GM18858 (cell line): ENCODE measurements at regions not wholly inside any gene's neighbourhood (a gene's known extent, or its start where the extent isn't known, plus 50 kb on each side); places are given as distances from the start of the nearest gene placed in this dataset.
"Not testable (repeated sequence)": the region's sequence is repeated elsewhere in the genome, so short reads cannot be mapped to it uniquely, and the experiment has no call there.

Experiments used
- ATAC-seq: cut with Tn5 transposase; IDR thresholded peaks from one replicate; pipeline ENCODE4 v1.9.1; 2021; ENCODE audit not compliant: unreplicated experiment

- ATAC-seq: no peak
Measured at GRCh38 chr9:104269996-104270963, 176.2 kb downstream of the SMC2 start.

- ATAC-seq: no peak
Measured at GRCh38 chr9:104276709-104277245, 182.7 kb downstream of the SMC2 start.

GRCh38 chr9:104278929-104279496 is 184.9 kb downstream of the SMC2 start:
- ATAC-seq: no peak

DNA sequence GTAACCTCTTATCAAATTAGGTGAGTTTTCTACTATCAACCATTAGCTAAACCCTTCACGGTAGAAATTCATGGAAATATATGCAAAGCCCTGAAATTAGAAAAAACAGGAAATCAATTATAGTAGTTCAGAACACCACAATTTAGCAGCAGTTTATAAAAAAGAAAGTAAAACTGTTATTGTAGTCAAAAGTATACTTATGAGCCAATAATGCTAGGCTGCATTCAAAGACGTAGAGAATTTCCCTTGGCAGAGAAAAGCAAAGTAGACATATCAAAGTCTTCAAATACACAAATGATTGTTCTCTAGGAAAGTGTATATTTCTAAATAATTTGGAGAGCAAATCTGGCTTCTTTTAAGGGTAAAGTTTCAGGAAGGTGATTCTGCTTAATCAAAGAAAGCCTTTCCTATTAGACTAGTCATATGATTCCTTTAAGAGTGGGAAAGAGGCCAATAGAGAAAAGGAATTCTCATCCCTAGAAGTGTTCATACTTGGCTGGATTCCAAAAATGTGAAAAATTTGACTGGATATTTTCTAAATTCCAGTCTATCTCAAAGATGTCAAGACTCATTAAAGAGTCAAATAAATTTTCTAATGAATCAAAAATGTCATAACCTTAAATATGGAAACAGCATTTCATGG is 185.5 kb downstream of the SMC2 start:
- ATAC-seq: no peak

GRCh38 chr9:104280178-104280560 is 186.1 kb downstream of the SMC2 start:
- no peak for ATAC-seq

DNA sequence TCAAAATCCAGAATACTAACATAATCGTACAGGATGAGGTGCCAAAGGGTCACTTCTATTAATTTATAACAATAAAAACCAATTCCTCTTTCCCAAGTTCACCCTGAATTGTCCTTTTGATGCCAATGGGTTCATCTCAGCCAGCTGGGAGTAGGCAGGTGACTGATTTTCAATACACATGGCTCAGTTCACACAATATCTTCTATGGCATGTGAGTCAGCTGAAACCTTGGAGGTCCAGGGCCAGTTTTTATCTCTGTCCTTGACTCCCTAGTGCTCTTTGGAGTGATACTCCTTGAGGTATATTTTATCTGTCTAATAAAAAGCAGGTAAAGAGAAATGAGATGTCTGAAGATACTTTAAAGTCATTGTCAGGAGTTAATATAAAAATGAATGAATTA is 186.6 kb downstream of the SMC2 start:
- ATAC-seq: no peak

- no peak for ATAC-seq
Measured at GRCh38 chr9:104286187-104286586, 192.1 kb downstream of the SMC2 start.

- no peak for ATAC-seq
Measured at GRCh38 chr9:104286799-104287198, 192.7 kb downstream of the SMC2 start.

GRCh38 chr9:104287253-104287878 is 193.3 kb downstream of the SMC2 start:
- ATAC-seq: no peak

- ATAC-seq: no peak
Measured at GRCh38 chr9:104293877-104294276, 199.8 kb downstream of the SMC2 start.

DNA sequence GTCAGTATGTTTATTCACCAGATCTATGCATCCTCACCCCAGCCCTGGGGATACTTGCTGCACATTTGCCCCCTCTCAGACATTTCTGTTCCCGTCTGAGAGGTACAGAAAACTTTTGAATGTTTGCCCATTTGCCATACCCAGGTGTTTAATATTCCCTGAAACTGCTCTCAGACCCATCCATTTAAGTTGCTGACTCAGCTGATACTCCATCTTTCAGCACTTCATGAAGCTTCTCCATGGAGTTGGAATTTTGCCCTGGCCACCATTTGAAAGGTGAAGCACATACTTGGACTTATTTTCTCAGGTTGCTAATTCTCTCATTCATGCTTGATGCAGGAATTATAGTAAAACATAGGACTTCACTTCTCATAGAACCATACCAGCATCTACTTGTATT is 203.9 kb upstream of the OR13F1 start:
- ATAC-seq: no peak

GRCh38 chr9:104301755-104302154 is 202.3 kb upstream of the OR13F1 start:
- no peak for ATAC-seq

- ATAC-seq: no peak
Measured at GRCh38 chr9:104302775-104303174, 201.3 kb upstream of the OR13F1 start.

DNA sequence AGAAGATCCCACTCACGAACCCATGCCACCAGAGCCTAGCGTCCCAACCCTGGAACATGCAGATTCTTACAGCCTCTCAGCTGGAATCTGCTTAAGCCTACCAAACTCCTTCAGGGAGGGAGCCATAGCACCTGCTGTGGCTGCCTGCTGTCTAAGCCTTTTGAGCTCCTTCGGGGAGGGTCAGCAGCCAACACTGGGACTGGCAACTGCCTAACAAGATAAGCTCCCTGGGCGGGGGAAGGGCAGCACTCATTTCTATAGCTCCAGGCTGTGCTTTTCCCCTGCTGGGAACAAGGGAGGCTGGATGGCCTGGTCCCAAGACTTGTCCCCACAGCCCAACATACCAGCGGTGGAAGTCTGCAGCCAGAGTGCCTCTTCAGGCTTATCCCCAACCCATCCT is 199.1 kb upstream of the OR13F1 start:
- no peak for ATAC-seq

- no peak for ATAC-seq
Measured at GRCh38 chr9:104313396-104314110, 190.5 kb upstream of the OR13F1 start.

- not testable (repeated sequence) for ATAC-seq
Measured at GRCh38 chr9:104316201-104317009, 187.7 kb upstream of the OR13F1 start.

DNA sequence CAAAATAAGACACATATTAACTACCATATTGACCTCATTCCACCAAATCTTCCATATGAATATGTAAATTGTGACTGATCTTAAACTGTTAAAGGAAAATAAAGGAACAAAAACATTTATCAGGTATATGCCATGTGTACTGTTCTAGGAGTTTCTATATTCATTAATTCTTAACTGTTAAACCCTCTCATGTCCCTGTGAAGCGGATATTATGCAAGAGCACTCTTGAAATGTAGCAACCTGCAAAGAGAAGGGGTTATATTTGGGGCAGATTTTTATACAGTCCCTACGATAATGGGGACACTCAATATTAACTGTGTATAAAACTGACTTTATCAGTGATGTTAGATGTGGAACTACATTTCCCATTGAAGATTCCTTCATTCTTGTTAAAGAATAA is 184.9 kb upstream of the OR13F1 start:
- ATAC-seq: no peak

DNA sequence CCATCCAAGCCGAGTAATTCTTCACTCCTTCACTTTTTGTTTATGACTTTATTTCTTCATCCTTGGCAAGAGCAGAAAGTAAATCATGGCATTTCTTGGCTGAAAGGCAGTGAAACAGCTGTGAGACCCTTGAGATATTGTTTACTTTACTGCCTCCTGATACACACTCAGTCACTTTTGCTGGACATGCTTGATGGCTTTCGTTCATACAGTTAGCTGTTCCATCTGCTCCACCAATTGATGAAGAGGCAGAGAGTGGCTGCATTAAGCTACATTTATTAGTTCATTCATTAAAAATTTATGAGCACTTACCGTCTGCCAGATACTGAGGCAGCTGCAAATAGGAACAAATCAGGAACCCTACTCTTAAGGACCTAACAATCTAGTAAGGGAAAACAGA is 184.4 kb upstream of the OR13F1 start:
- no peak for ATAC-seq

- no peak for ATAC-seq
Measured at GRCh38 chr9:104322596-104322995, 181.5 kb upstream of the OR13F1 start.
